ENCODE measurements at regions not wholly inside any gene's neighbourhood (a gene's known extent, or its start where the extent isn't known, plus 50 kb on each side); places are given as distances from the start of the nearest gene placed in this dataset.

GRCh38 chr7:11266101-11266500 is 292.4 kb downstream of the PHF14 start:
- TF ChIP-seq MAZ (IDR thresholded peaks at IDR 0.05; ENCODE audit: borderline replicate concordance, low read depth, low read length) (no peak), PBX3 (IDR thresholded peaks at IDR 0.05) (no peak), ZC3H11A (IDR thresholded peaks at IDR 0.05) (no peak), E2F6 (IDR thresholded peaks at IDR 0.05; ENCODE audit: borderline replicate concordance, low read depth) (no peak), BHLHE40 (IDR thresholded peaks at IDR 0.05; ENCODE audit: low read depth, low read length) (no peak), CEBPB (IDR thresholded peaks at IDR 0.05) (no peak), ATOH8 (CRISPR knock-in tag; IDR thresholded peaks at IDR 0.05; ENCODE audit: low read depth) (no peak), RFX5 (IDR thresholded peaks at IDR 0.05) (no peak), NFE2L2 (conservative IDR thresholded peaks at IDR 0.05; ENCODE audit: low read length) (no peak), HOXB5 (CRISPR knock-in tag; IDR thresholded peaks at IDR 0.05) (no peak), KDM5A (IDR thresholded peaks at IDR 0.05) (no peak), CTCF (IDR thresholded peaks at IDR 0.05) (no peak), TP53 (CRISPR knock-in tag; IDR thresholded peaks at IDR 0.05) (no peak), MYC (IDR thresholded peaks at IDR 0.05; ENCODE audit: borderline replicate concordance, low read length) (no peak)
- Histone ChIP-seq H3K4me1 (no peaks in the 10 kb centered on the region), H3K4me2 (no peak overlapping the region), H3K9me3 (no peaks in the 10 kb centered on the region), H3K4me3 (no peak overlapping the region), H3K27ac (no peak overlapping the region)
- ATAC-seq (no peak), FAIRE-seq (no peak), DNase-seq (ENCODE audit: low read depth in 1 of 2, low spot score in 1 of 2) (no peak)
- CTCF ChIA-PET = no interaction called here
- POLR2A ChIA-PET = no interaction called here
- WGBS (ENCODE audit: missing lambda C conversion rate) = 0% methylated on average over 2 of the region's 2 CpGs

GRCh38 chr7:11272352-11272751 is 298.7 kb downstream of the PHF14 start:
- ChIA-PET POLR2A (no interaction called here), CTCF (no interaction called here)
- ATAC-seq (no peak), DNase-seq (ENCODE audit: low read depth in 1 of 2, low spot score in 1 of 2) (no peak), FAIRE-seq (no peak)
- 11% methylated on average over 2 of the region's 2 CpGs for WGBS (ENCODE audit: missing lambda C conversion rate)
- TF ChIP-seq EHF (CRISPR knock-in tag; IDR thresholded peaks at IDR 0.05) (no peak), FOXS1 (CRISPR knock-in tag; IDR thresholded peaks at IDR 0.05) (no peak), PBX3 (IDR thresholded peaks at IDR 0.05) (no peak), JUN (IDR thresholded peaks at IDR 0.05) (no peak), MAFK (IDR thresholded peaks at IDR 0.05; ENCODE audit: partially characterized antibody) (no peak), CHD2 (IDR thresholded peaks at IDR 0.05; ENCODE audit: low read length, partially characterized antibody) (no peak), RCOR1 (IDR thresholded peaks at IDR 0.05; ENCODE audit: low read depth, low read length) (no peak), NR3C1 (IDR thresholded peaks at IDR 0.05) (no peak), CHD4 (IDR thresholded peaks at IDR 0.05; ENCODE audit: borderline replicate concordance) (no peak)
- no peaks in the 10 kb centered on the region for H3K4me1 ChIP-seq
- H3K27ac ChIP-seq = no peak overlapping the region
- H3K4me2 ChIP-seq = no peak overlapping the region
- no peaks in the 10 kb centered on the region for H3K9me3 ChIP-seq
- H3K4me3 ChIP-seq = no peak overlapping the region

Measured in A549 (cell line).